Kidney (tissue), 13 donors: ENCODE measurements at regions not wholly inside any gene's neighbourhood (a gene's known extent, or its start where the extent isn't known, plus 50 kb on each side); places are given as distances from the start of the nearest gene placed in this dataset.

ENCODE experiments used
- DNase-seq, 5 donors: peaks; one replicate each; pipeline ENCODE4 v3.0.0-alpha.2; 2013 to 2020
- FAIRE-seq: peaks from 2 replicates; lab custom pipeline; 2012; peaks lifted over from hg19 to GRCh38; lab: Jason Lieb, UNC
- H3K27ac ChIP-seq, 2 donors: one replicate each; pipeline ENCODE4 v1.7.0; 2013; ENCODE audit warnings: low read depth in 2 of 2, low read length in 2 of 2, inconsistent platforms in 1 of 2
- H3K27me3 ChIP-seq: one replicate; pipeline ENCODE4 v1.7.1; 2013; ENCODE audit warnings: low read length, inconsistent platforms; ENCODE audit not compliant: control insufficient read depth, insufficient read depth
- H3K36me3 ChIP-seq, 3 donors: one replicate each; pipeline versions ENCODE4 v1.7.0 to v1.7.1; 2013; ENCODE audit warnings: low read length in 3 of 3, control low read depth in 1 of 3, inconsistent platforms in 1 of 3; ENCODE audit not compliant: insufficient read depth in 3 of 3, control insufficient read depth in 2 of 3
- H3K4me1 ChIP-seq, 3 donors: one replicate each; pipeline versions ENCODE4 v1.7.0 to v1.7.1; 2013; ENCODE audit warnings: low read length in 3 of 3, inconsistent platforms in 1 of 3, low read depth in 1 of 3; ENCODE audit not compliant: control insufficient read depth in 2 of 3, insufficient read depth in 2 of 3
- H3K4me3 ChIP-seq, 3 donors: one replicate each; pipeline versions ENCODE4 v1.7.0 to v1.8.1; 2013; ENCODE audit warnings: low read length in 3 of 3, control low read depth in 1 of 3, inconsistent platforms in 1 of 3
- H3K9ac ChIP-seq, 3 donors: one replicate each; pipeline versions ENCODE4 v1.7.0 to v1.7.1; 2013; ENCODE audit warnings: low read length in 3 of 3, control low read depth in 1 of 3, inconsistent platforms in 1 of 3
- H3K9me3 ChIP-seq, 3 donors: one replicate each; pipeline versions ENCODE4 v1.7.0 to v1.7.1; 2013; ENCODE audit warnings: low read length in 3 of 3, control low read depth in 1 of 3, inconsistent platforms in 1 of 3; ENCODE audit not compliant: control insufficient read depth in 2 of 3, insufficient read depth in 1 of 3
- intact Hi-C: fragments of 100-400 bp; cut with DNase I; formaldehyde crosslinking; loops from one replicate; pipeline ENCODE4 v1.11.1; 2022
- TF ChIP-seq, protein P1 (sequence below): IDR thresholded peaks from 3 replicates; pipeline ENCODE4 v1.5.1; 2012; ENCODE audit warnings: mild to moderate bottlenecking, moderate library complexity, borderline replicate concordance; ENCODE audit not compliant: insufficient read depth; ENCODE audit errors: extremely low read depth
- donor health status: control.
- donor health status: control.
- donor health status: control.
- donor health status: control.
- donor health status: control.
- donor health status: DM: yes; HTN: yes; CAD: no.
- donor health status: Normal renal cell carcinoma (clear cell type).

DNA sequence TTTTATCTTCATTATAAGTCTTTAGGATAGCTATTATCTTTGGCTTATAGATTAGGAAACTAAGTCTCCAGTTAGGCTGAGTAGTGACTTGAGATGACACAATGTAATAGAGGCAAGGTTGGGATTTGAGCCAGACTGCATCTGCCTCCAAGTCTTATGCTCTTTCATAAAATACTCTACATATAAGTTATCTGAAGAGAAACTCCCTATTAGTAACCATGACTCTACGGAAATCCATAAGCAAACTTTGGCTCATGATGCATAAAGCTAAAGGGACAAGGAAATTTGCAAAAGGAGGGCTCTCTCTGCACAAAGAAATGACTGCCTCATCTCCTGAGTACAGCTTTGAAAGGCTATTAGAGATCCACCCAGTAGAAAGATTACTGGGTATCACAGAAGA is 77.6 kb upstream of the FRMD4B start:
- intact Hi-C loops: no loop called here
- H3K4me3 ChIP-seq: no peak overlapping the region
- H3K9me3 ChIP-seq: no peaks in the 10 kb centered on the region
- FAIRE-seq: no peak
- no peaks in the 10 kb centered on the region for H3K27me3 ChIP-seq
- H3K27ac ChIP-seq: no peak overlapping the region
- H3K36me3 ChIP-seq: no peaks in the 10 kb centered on the region
- no peak overlapping the region for H3K9ac ChIP-seq
- DNase-seq: no peak
- TF ChIP-seq, protein P1, sequence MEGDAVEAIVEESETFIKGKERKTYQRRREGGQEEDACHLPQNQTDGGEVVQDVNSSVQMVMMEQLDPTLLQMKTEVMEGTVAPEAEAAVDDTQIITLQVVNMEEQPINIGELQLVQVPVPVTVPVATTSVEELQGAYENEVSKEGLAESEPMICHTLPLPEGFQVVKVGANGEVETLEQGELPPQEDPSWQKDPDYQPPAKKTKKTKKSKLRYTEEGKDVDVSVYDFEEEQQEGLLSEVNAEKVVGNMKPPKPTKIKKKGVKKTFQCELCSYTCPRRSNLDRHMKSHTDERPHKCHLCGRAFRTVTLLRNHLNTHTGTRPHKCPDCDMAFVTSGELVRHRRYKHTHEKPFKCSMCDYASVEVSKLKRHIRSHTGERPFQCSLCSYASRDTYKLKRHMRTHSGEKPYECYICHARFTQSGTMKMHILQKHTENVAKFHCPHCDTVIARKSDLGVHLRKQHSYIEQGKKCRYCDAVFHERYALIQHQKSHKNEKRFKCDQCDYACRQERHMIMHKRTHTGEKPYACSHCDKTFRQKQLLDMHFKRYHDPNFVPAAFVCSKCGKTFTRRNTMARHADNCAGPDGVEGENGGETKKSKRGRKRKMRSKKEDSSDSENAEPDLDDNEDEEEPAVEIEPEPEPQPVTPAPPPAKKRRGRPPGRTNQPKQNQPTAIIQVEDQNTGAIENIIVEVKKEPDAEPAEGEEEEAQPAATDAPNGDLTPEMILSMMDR: no peak
- H3K4me1 ChIP-seq: no peaks in the 10 kb centered on the region

DNA sequence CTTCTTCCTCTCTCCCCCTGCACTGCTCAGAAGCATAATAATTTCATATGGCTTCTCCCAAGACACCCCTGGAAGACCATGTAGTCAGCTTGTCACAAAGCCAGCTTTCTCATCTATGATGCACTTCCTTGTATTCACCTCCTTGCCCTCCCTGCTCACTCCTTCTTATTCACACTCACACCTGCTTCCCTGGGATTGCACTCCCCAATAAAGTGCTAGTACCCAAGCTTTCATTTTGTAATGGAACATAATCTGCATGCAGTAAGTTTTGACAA is 76.9 kb upstream of the FRMD4B start:
- Histone ChIP-seq H3K36me3 (no peaks in the 10 kb centered on the region), H3K9ac (no peak overlapping the region), H3K9me3 (no peaks in the 10 kb centered on the region), H3K4me3 (no peak overlapping the region), H3K4me1 (no peaks in the 10 kb centered on the region), H3K27me3 (no peaks in the 10 kb centered on the region), H3K27ac (no peak overlapping the region)
- intact Hi-C loops: no loop called here
- DNase-seq: no peak
- TF ChIP-seq, protein P1: no peak
- no peak for FAIRE-seq

DNA sequence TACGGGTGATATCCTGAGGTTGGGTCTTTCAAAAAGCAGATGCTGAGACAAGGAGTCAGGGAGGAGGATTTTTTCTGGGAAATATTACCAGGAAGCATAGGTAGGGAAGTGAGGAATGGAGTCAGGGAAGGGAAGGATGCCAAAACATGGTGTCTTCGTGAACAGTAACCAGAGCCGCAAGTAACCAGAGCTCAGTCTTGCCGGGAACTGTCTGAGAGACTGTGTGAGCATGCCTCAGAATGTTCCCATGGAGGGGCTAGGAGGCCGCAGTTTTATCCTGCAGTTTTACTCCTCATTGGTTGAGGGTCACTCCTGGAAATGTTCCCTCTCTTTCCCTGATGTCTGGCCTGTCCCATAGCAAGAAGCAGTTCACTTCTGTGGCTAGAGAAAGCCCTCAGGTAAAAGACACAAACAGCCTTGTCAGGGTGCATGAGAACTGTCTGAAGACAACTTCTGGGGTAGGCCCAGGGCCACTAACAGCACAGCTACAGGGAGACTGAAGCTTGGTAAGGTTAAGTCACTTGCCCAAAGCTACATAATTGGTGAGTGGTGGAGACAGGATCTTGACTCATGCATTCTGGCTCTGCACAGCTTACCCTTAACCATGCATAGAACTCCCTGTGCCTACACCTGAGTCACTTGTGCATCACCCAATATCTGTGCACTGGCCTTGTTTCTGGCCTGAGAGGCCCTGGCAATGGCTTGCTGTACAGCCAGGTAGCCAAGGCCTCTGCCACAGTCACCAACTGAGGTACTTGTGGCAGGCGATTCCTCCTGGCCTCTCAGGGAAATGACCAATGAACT is 76.3 kb upstream of the FRMD4B start:
- H3K27ac ChIP-seq: no peak overlapping the region
- H3K4me1 ChIP-seq: no peaks in the 10 kb centered on the region
- intact Hi-C loops: no loop called here
- H3K9ac ChIP-seq: no peak overlapping the region
- no peaks in the 10 kb centered on the region for H3K27me3 ChIP-seq
- no peak for FAIRE-seq
- DNase-seq: no peak
- no peak overlapping the region for H3K4me3 ChIP-seq
- no peaks in the 10 kb centered on the region for H3K9me3 ChIP-seq
- TF ChIP-seq, protein P1: no peak
- no peaks in the 10 kb centered on the region for H3K36me3 ChIP-seq

DNA sequence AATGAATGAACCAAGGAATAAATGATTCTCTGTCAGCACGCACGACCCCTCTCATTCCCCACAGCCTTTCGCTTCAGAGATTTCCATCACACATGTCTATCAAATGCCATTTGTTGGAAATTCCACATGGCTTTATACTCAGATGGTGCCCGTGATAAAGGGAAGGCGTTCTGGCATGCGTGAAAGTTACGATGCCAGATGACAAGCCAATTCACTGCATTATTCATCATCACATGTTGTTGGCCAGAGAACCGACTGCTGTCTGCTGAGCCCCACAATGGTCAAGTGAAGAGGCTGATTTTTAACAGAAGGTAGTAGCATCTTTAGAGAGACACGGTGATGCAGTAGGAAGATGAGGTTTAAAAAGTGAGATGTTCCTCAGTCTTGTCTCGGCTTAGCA is 74.1 kb upstream of the FRMD4B start:
- DNase-seq: no peak
- no peaks in the 10 kb centered on the region for H3K9me3 ChIP-seq
- no peak overlapping the region for H3K27ac ChIP-seq
- H3K27me3 ChIP-seq: no peaks in the 10 kb centered on the region
- H3K36me3 ChIP-seq: no peaks in the 10 kb centered on the region
- FAIRE-seq: no peak
- no peak overlapping the region for H3K4me3 ChIP-seq
- H3K9ac ChIP-seq: no peak overlapping the region
- H3K4me1 ChIP-seq: no peaks in the 10 kb centered on the region
- intact Hi-C loops: no loop called here
- TF ChIP-seq, protein P1: no peak
